Kidney tubule cell (primary cell): ENCODE measurements at regions not wholly inside any gene's neighbourhood (a gene's known extent, or its start where the extent isn't known, plus 50 kb on each side); places are given as distances from the start of the nearest gene placed in this dataset.

Source experiments
- DNase-seq: peaks from one replicate; pipeline ENCODE4 v3.0.0-alpha.2; 2018; ENCODE audit warnings: low spot score

DNA sequence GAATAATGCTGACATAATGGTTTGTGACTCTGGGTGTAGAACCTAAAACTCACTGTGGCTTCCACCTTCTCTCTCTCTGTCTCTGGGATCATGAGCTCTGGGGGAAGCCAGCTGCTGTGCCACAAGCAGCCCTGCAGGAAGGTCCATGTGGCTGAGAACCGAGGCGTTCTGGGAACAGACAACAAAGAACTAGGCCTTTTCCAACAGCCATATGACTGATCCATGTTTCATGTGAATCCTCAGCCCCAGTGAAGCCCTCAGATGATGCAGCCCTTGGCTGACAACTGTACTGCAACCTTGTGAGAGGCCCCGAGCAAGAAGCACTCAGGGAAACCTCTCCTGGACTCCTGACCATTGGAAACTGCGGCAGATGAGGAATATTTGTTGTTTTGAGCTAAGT, 56.6 kb downstream of the HLA-G start:
- no peak for DNase-seq

DNA sequence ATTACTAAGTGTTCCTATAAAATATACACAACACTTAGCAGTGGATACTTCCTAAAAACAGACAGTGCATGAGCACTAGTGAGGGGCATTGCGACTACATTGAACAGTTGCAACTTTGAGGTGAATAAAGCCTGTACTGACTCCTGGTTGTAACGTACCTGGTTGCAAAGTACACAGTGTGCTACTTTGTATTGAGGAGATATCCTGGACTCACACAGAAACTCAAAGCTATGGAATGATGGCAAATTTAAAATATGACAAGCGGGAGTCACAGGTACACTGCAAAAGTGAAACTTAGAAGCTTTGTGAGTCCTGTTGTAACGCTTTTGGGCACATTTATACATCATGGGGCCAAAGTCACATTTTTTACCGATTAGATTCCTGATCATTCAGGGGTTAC, 55.6 kb upstream of the HLA-A start:
- peak; percentile 25 for DNase-seq

DNA sequence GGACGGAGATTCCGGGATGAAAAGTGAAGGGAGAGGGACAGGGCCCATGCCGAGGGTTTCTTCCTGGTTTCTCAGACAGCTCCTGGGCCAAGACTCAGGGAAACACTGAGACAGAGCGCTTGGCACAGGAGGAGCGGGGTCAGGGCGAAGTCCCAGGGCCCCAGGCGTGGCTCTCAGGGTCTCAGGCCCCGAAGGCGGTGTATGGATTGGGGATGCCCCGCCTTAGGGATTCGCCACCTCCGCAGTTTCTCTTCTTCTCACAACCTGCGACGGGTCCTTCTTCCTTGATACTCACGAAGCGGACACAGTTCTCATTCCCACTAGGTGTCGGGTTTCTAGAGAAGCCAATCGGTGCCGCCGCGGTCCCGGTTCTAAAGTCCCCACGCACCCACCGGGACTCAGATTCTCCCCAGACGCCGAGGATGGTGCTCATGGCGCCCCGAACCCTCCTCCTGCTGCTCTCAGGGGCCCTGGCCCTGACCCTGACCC, 55.0 kb upstream of the HLA-A start:
- DNase-seq = peak; percentile 44

DNA sequence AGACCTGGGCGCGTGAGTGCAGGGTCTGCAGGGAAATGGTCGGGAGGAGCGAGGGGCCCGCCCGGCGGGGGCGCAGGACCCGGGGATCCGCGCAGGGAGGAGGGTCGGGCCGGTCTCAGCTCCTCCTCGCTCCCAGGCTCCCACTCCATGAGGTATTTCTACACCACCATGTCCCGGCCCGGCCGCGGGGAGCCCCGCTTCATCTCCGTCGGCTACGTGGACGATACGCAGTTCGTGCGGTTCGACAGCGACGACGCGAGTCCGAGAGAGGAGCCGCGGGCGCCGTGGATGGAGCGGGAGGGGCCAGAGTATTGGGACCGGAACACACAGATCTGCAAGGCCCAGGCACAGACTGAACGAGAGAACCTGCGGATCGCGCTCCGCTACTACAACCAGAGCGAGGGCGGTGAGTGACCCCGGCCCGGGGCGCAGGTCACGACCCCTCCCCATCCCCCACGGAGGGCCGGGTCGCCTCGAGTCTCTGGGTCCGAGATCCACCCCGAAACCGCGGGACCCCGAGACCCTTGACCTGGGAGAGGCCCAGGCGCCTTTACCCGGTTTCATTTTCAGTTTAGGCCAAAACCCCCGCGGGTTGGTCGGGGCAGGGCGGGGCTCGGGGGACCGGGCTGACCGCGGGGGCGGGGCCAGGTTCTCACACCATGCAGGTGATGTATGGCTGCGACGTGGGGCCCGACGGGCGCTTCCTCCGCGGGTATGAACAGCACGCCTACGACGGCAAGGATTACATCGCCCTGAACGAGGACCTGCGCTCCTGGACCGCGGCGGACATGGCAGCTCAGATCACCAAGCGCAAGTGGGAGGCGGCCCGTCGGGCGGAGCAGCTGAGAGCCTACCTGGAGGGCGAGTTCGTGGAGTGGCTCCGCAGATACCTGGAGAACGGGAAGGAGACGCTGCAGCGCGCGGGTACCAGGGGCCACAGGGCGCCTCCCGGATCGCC, 54.2 kb upstream of the HLA-A start:
- peak; percentile 75 for DNase-seq
